ELR (cell line): ENCODE measurements at regions not wholly inside any gene's neighbourhood (a gene's known extent, or its start where the extent isn't known, plus 50 kb on each side); places are given as distances from the start of the nearest gene placed in this dataset.
A peak's percentile ranks its signal among the peaks of the same experiment; 100 is the strongest.

ENCODE experiments used
- DNase-seq: peaks from one replicate; pipeline ENCODE4 v3.0.0-alpha.2; 2015; ENCODE audit warnings: low read depth

- DNase-seq, result no peak
These were observed 397.4 kb downstream of the PRDM5 start for GRCh38 chr4:120525106-120525505.

DNA sequence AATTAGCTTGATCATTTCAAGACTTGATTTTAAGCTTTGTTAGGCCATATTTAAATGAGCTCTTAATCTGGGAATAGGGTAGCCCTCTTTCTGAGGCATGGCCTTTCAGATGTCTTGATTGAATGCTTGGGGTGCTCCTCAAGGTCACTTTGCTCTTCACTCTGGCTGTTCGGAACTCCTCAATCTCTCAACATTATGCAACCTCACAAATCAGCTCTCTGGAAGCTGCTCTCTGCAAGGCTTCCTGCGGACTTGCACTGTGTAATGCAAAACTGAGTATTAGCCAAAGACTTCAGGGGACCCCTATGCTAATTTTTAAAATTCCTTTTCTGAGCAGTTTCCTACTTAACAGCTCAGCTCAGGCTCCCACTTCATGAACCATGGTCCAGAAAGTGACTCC, 398.3 kb downstream of the PRDM5 start:
- no peak for DNase-seq

DNA sequence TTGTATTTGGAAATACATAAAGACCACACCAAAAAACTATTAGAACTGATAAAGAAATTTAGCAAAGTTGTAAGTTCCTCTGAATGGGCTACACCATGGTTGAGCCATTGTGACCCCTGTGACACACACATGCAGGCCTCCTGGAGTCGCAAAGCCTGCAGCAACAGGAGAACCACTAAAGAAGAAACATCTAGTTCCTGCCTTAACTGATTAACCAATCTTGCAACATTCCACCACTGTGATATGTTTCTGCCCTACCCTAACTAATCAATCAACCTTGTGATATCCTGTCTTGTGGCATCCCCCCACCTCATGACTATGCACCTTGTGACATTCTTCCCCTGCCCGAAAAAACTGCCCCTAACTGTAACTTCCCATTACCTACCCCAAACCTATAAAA, 401.8 kb downstream of the PRDM5 start:
- DNase-seq, result no peak

GRCh38 chr4:120517966-120518365, 404.6 kb downstream of the PRDM5 start:
- DNase-seq, result peak; percentile 89

- DNase-seq, result no peak
These were observed 412.8 kb downstream of the PRDM5 start for GRCh38 chr4:120509719-120510118.

- DNase-seq, result no peak
These were observed 413.3 kb downstream of the PRDM5 start for GRCh38 chr4:120509222-120509621.

DNA sequence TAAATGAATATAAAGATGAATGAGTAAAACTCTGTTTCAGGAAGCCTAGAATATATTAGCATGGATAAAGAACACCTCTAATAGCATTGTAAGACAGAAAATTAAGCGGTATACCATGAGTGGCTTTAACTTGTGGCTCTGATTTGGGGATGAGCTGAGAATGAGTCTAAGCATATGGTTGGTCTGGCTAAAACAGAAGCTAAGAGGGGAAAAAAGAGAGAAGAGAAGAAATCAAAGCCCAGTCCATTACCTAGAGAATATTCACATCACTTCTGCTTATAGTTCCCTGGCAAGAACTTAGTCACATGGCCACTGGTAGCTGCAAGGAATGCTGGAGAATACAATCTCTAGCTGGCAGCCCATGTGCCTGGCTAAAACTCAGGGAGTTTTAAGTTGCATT, 414.5 kb downstream of the PRDM5 start:
- no peak for DNase-seq

DNA sequence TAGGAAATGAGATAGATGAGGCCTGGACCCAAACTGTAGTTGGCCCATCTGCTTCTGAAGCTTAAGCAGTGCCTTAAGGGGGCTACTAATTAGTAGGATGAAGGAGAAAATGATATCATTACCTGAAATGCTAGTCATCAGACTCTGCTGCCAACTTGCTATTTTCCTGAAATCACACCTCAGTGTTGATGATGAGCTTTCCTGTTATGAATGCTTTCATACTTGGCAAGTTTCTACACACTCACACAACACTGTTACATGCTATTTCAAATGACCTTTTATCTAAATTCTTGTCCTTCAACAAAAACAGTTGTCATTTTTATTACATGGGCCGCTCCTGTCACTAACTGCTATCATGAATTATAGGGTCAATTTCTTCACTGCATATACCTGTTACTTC, 416.0 kb downstream of the PRDM5 start:
- no peak for DNase-seq

DNA sequence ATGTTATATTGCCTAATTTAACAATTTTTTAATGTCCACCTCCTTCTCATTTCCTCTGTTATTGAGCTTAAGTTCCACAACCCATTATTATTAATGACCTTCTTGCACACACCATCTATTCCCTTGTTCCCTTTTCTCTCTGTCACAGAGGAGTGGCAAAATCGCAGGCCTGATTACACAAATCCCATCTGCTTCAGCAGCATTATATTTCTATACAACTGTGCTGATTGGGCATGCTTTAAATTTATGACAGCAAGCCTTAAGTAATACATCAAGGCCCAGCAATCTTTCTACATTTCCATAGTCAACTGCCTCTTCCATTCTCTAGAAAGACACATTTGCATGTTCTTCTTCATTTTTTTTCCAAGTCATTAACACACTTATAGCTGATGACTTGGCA, 423.8 kb downstream of the PRDM5 start:
- DNase-seq, result no peak

DNA sequence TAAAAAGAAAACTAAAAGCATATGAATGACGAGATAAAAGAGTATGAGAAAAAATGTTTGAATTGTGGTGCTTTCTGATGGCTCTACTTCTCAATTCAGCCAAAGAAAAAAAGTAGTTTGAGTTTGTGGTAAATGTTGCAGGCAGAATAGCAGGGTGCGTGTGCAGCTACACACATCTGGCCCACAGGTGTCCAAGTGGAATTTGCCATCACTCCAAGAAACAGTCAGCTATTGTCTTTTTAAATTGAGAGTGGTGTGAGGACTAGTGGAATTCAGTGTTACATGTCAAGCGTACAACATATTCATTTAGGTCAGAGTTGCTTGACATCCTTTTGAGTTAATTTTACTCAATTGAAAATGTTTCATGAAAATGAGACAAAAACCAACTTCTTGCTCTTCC, 424.8 kb upstream of the MAD2L1 start:
- no peak for DNase-seq

GRCh38 chr4:120481756-120482155, 415.1 kb upstream of the MAD2L1 start:
- no peak for DNase-seq

- DNase-seq, result no peak
These were observed 405.9 kb upstream of the MAD2L1 start for GRCh38 chr4:120472447-120473131.

DNA sequence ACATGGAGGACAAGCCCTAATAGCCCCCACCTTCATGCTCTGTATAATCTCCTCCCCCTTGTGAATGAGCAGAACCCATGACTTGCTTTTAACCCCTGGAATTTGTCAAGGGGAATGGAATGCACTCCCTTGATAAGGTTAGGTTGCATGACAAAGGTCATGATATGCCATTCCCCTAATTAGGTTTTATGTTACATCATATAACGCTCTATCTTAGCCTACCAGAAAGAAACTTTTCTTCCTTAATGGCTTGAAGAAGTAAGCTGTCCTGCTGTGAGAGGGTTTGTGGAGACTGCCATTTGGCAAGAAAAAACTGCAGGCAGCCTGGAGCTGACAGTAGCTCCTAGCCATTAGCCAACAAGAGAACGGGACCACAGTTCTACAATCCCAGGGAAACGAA, 399.8 kb upstream of the MAD2L1 start:
- DNase-seq, result no peak

DNA sequence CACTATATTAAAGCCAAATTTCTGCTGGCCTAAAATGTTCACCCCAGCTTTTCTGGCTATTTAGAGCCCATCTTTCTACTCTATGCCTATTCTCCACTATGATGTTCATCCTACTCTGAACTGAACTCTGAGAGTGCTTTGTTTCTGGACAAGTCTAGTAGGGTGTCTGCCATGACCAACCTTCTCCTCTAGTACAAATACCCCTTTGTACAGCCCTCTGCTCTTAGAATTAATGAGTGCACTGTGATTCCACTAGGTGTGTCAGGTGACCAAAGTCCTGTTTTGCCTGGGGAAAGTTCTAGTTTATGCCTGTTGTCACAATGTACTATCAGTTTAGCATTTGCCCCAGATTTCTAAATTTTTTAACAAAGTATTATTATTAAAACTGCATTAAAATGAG, 388.1 kb upstream of the MAD2L1 start:
- DNase-seq, result no peak

DNA sequence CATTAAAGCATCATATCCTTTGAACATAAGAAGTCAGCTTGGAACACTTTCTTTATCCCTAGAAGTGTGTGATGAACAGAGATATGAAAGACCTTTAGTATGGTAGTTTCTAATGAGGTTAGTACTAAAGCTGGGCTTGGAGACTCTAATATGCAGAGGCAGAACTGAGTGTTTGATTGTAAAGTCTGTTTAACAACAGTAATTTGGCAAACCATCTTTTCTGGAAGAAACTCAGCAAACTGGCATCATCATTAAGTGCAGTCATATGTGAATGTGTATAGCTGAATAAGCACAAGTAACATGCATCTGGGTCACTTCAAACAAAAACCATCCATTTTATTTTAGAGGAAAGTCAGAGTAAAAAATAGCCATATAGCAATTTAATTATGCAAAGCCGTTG, 385.9 kb upstream of the MAD2L1 start:
- no peak for DNase-seq

- DNase-seq, result no peak
These were observed 385.4 kb upstream of the MAD2L1 start for GRCh38 chr4:120452001-120452400.

DNA sequence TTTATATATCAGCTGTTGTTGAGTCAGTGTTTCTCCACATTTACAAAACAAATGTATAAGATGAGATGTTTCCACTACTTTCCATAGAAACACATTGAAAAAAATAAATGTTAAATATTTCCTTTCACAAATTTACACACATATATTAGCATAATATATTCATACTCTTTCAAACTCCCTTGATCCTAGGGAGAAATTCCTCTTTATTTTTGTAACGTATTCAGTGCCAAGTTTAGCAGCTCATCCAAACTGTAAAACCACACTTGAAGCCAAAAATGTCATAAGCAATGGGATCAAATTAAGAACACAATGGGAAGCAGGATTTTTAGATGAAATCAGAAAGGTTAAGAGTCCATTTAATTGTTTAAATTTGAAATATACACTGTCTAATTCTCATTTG, 381.1 kb upstream of the MAD2L1 start:
- no peak for DNase-seq

- DNase-seq, result peak; percentile 1
These were observed 379.5 kb upstream of the MAD2L1 start for GRCh38 chr4:120446051-120446567.

GRCh38 chr4:120445186-120445585, 378.5 kb upstream of the MAD2L1 start:
- DNase-seq, result no peak

DNA sequence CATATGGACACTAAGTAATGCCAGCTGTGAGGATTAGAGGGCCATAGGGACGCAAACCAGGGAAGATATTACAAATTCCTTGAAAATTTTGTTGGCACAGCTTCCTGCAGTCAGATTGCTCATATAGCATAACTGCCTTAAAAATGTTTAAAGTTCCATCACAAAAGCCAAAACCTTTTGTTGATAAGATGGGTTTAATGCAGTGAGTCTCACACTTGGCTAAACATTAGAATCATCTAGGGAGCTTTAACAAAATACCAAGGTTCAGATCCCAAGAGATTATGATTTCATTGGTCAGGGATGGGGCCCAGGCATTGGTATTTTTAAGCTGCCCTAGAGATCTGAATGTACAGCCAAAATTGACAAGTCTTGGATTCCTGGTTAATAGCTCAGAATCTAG, 376.5 kb upstream of the MAD2L1 start:
- no peak for DNase-seq

DNA sequence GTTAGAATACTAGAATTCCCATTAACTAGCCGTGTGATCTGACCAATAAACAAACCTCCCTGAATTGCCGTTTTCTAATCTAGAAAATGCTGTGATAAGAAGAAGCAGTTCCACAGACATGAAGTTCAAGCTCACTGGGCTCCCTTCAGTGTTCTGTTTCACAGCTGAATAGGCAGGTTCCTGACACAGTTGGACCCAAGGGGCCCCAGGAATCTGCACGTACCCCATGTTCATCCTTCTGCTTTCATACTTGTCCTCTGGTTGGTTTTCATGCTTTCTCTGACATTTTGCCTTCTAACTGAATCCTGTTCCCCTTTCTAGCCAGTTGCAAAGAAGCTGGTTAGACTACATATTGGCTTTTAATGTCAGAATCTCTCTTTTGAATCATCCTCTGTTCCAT, 374.1 kb upstream of the MAD2L1 start:
- no peak for DNase-seq

DNA sequence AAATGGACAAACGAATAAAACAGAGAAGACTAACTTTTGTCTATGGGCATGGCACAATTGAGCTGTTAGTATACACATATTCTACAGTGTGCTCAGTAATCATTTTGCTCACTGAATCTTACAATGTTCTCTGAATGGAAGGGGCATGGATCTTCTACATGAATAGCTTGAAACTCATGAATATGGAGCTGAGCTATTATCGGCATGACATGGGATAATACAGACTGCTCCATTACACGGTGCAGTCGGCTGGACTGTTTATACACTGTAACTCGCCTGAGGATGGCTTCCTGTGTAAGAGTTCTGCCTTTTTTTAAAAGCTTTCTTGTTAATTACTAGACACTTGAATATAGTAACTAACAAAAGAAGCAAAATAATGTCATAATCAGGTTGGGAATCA, 368.5 kb upstream of the MAD2L1 start:
- no peak for DNase-seq

DNA sequence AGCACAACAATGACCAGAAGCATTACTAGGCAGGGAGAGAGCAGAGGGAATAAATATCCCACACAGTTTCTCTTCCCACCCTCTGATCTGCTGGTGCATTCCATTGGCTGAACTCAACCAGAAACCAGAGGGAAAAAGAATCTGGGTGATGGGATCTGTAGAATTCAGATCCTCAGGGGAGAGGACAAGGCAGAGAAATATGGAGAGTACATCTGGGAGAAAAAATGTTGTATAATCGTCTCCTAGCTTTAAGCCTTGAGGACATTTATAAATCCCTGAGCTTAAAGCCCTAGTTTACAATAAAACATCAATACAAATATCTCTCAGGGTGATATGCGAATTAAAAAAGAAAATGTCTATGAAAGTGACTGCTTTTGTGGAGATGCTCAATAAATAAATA, 368.1 kb upstream of the MAD2L1 start:
- no peak for DNase-seq

GRCh38 chr4:120432301-120432860, 365.7 kb upstream of the MAD2L1 start:
- no peak for DNase-seq
